Glomerular visceral epithelial cell (primary cell): ENCODE measurements at regions not wholly inside any gene's neighbourhood (a gene's known extent, or its start where the extent isn't known, plus 50 kb on each side); places are given as distances from the start of the nearest gene placed in this dataset.

Source experiments
- DNase-seq: peaks from one replicate; pipeline ENCODE4 v3.0.0-alpha.2; 2016; ENCODE audit errors: extremely low spot score

DNA sequence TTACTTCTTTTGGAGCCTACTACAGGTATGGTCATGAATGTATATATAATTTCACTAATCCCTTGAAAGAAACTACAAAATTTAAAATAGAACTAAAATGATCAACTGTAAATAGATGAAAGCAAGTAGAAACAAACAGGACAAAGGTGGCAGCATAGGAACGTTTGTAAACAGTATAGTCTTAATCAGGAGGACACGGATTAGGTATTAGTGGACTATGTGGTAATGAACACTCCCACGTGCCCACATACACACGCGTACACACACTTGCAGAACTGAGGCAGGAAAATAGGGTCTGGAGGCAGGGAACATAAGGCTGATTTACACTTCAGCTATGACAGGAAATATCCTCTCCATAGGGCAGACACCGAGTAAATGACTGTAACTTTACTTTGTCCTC is 1397.8 kb downstream of the NCAM2 start:
- no peak for DNase-seq

- DNase-seq: no peak
Measured at GRCh38 chr21:22399681-22400514, 1401.7 kb downstream of the NCAM2 start.

- DNase-seq: no peak
Measured at GRCh38 chr21:22409571-22409970, 1411.4 kb downstream of the NCAM2 start.

- no peak for DNase-seq
Measured at GRCh38 chr21:22416555-22416954, 1418.3 kb downstream of the NCAM2 start.

GRCh38 chr21:22421416-22422180 is 1423.4 kb downstream of the NCAM2 start:
- no peak for DNase-seq

- DNase-seq: no peak
Measured at GRCh38 chr21:22438428-22439086, 1440.3 kb downstream of the NCAM2 start.

GRCh38 chr21:22444990-22445389 is 1446.8 kb downstream of the NCAM2 start:
- no peak for DNase-seq

DNA sequence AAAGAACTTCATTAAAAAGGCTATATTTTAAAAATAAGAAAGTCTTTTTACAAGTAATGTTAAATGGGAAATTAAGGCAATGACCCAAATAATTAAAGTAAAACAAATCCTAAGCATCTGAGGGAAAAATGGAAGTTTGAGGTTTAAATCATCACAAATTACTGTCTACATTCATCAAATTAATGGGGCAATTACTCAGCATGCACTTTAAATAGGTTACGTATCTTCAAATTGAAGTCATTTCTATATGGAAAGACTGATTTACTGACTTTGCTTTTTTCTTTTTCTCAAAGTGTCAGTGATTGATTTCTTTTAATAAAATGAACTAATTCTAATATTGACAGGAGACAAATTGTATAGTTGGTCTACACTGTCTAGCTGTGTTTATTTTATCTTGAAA is 1452.3 kb downstream of the NCAM2 start:
- DNase-seq: no peak

DNA sequence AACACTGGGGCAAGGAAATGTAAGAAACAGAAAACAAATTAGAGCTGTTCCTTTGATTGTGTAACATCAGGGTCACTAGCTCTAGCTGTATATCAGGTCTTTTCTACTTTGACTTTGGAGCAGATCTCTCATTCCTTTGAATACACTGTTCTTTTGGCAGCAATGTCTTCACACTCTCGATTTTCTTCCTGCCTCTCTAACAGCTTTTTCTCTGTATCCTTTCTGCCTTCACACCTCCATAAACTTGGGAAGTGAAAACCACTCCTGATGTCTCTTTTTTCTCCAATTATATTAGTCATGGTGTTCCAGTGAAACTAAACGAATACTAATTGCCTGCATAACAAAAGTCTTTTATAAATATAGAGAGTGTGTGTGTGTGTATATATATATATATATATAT is 1458.0 kb downstream of the NCAM2 start:
- no peak for DNase-seq

DNA sequence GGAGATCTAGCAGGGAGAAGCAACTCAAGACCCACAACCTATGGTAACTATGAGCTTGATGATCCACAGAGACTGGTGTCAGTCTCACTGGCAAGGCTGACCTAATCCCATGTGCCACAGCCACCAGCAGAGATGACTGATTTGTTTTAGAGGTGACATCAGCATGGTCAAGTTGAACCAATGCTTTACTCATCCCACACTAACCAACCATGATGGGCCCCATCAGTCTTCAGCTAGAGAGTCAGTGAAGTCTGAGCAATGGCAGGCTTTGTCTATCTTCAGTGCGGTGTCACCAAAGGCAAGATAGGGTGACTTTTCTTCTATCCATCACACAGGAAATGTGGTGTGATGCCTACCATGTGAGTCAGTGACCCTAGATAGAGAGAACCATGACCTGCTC is 1470.7 kb downstream of the NCAM2 start:
- no peak for DNase-seq

GRCh38 chr21:22474403-22474802 is 1476.2 kb downstream of the NCAM2 start:
- DNase-seq: no peak

- no peak for DNase-seq
Measured at GRCh38 chr21:22476214-22476613, 1478.0 kb downstream of the NCAM2 start.

DNA sequence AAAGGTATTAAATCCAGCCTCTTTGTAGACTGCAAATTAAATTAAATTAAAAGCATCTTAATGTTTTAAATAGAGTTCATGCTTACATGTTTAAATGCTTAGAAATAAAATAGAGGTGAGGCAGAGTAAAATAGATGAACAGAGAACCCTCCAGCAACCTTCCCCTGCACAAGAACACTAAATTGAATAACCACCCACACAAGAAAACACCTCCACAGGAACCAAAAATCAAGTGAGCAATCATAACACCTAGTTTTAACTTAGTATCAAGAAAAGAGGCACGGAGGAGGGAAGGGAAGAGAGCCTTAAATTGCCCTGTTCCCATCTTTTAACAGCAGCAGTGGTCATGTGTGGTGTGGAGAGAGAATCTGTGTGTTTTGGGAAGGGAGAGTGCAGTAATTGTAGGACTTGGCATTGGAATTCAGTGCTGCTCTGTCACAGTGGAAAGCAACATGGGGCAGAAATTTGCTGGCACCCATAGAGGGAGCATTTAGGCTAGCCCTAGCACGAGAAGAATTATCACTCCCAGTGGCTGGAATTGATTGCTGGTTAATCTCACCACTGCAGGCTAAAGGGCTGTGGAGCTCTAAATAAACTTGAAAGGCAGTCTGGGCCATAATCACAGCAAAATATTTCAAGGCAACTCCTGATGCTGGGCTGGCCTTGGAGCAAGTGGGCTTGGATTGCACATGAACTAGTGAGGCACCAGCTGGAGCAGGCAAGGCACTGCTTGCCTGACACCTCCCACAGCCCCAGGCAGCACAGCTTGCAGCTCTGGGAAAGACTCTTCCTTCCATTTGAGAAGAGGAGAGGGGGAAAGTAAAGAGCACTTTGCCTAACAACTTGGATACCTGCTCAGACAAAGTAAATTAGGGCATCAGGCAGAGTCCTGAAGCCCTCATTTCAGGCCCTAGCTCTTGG is 1478.8 kb downstream of the NCAM2 start:
- no peak for DNase-seq

- no peak for DNase-seq
Measured at GRCh38 chr21:22490049-22490448, 1491.8 kb downstream of the NCAM2 start.

GRCh38 chr21:22516230-22516629 is 1518.0 kb downstream of the NCAM2 start:
- no peak for DNase-seq

DNA sequence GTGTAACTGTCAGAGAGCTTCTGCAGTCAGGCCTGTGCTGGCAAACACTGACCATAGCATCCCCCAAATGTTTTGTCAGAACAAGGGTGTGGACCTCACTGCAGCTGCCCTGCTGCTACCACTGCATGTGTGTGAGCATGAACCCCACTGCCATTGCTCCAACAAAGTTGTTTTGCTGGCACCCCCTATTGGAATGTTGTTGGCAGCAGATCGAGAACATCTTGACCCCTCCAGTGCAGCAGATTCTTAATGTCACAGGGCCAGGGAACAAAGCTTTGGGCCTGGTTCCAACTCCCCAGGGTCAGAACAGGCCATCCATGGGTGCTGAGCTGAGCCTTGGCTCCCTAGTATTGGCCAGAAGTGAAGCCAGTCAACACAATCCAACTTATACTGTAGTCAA is 1537.4 kb downstream of the NCAM2 start:
- no peak for DNase-seq

DNA sequence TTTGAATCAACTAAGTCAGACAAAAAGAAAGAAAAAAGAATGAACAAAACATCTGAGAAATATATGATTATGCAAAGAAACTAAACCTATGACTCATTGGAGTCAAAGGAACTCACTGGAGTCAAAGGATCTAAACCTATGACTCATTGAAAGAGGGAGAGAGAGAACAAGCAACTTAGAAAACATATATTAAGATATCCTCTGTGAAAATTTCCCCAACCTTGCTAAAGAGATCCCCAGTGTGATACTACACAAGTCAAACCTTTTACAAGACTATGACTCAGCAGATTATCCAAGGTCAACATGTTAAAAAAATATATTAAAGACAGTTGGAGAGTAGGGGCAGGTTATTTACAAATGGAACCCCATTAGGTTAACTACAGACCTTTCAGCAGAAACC is 1538.3 kb downstream of the NCAM2 start:
- DNase-seq: peak; percentile 17

- no peak for DNase-seq
Measured at GRCh38 chr21:22544747-22545146, 1546.5 kb downstream of the NCAM2 start.

GRCh38 chr21:22552390-22552789 is 1554.2 kb downstream of the NCAM2 start:
- DNase-seq: no peak

GRCh38 chr21:22554690-22555316 is 1556.6 kb downstream of the NCAM2 start:
- DNase-seq: no peak

DNA sequence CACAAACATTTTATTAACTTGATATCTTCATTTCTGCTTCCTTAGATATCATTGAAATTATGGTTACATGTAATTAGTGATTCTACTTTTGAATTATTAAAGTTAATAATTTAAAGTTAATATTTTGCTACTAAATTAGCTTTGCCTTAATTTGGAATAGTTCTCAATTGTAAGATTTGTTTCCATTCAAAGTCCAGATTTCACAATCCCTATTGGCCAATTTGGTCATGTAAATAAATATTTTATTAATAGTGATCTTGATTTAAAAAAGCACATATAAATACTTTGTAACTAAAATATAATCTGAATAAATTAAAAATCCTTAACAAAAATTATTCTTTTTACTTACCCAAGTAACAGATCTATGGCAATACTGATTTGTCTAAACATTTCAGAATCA is 1558.6 kb downstream of the NCAM2 start:
- no peak for DNase-seq
